Natural killer cell (primary cell): ENCODE measurements at regions not wholly inside any gene's neighbourhood (a gene's known extent, or its start where the extent isn't known, plus 50 kb on each side); places are given as distances from the start of the nearest gene placed in this dataset.

Experiments used
- ATAC-seq, 3 donors: fragments of 150-1000 bp in 2 of 3; fragments of 200-7000 bp in 1 of 3; cut with Tn5 transposase; 1 replicate in 1 of 3; 2 replicates in 2 of 3; pipeline ENCODE4 v1.10.0; 2021; ENCODE audit warnings: mild to moderate bottlenecking in 2 of 3, moderate library complexity in 2 of 3
- DNase-seq, 2 donors: peaks; one replicate each; pipeline versions ENCODE4 v3.0.0 to v3.0.0-alpha.2; 2013 to 2021; ENCODE audit warnings: mixed read lengths in 1 of 2
- H3K27ac ChIP-seq: one replicate; pipeline ENCODE4 v1.5.1; 2013; ENCODE audit warnings: mild to moderate bottlenecking, low read length
- H3K27me3 ChIP-seq: one replicate; pipeline ENCODE4 v1.6.1; 2013; ENCODE audit warnings: low read length; ENCODE audit not compliant: control insufficient read depth, insufficient read depth
- H3K36me3 ChIP-seq: one replicate; pipeline ENCODE4 v1.6.1; 2013; ENCODE audit warnings: low read length; ENCODE audit not compliant: control insufficient read depth, insufficient read depth
- H3K4me1 ChIP-seq: one replicate; pipeline ENCODE4 v1.6.1; 2013; ENCODE audit warnings: low read length; ENCODE audit not compliant: control insufficient read depth, insufficient read depth
- H3K4me3 ChIP-seq: one replicate; pipeline ENCODE4 v1.5.1; 2013; ENCODE audit warnings: low read length
- H3K9me3 ChIP-seq: one replicate; pipeline ENCODE4 v1.6.1; 2013; ENCODE audit warnings: low read length; ENCODE audit not compliant: control insufficient read depth, insufficient read depth
- H3K27ac Mint-ChIP-seq, 2 donors: one replicate each; pipeline ENCODE4 v1.8.0; 2022; ENCODE audit warnings: mild to moderate bottlenecking in 2 of 2, mixed read lengths in 2 of 2, moderate library complexity in 1 of 2
- H3K27me3 Mint-ChIP-seq, 2 donors: one replicate each; pipeline ENCODE4 v1.8.0; 2022; ENCODE audit warnings: low read depth in 2 of 2, mixed read lengths in 2 of 2
- H3K36me3 Mint-ChIP-seq: one replicate; pipeline ENCODE4 v1.8.0; 2022; ENCODE audit warnings: mixed read lengths
- H3K4me1 Mint-ChIP-seq, 2 donors: one replicate each; pipeline ENCODE4 v1.8.0; 2022; ENCODE audit warnings: mixed read lengths in 2 of 2
- H3K4me3 Mint-ChIP-seq: one replicate; pipeline ENCODE4 v1.8.0; 2022; ENCODE audit warnings: mild to moderate bottlenecking, moderate library complexity, mixed read lengths
- H3K9me3 Mint-ChIP-seq, 2 donors: one replicate each; pipeline ENCODE4 v1.8.0; 2022; ENCODE audit warnings: mixed read lengths in 2 of 2
- WGBS: methylation state at CpG from one replicate; pipeline ENCODE4 v1.1.7; 2013; ENCODE audit warnings: missing lambda C conversion rate; ENCODE audit not compliant: insufficient coverage; 5-methylcytosine and 5-hydroxymethylcytosine counted together
- intact Hi-C: fragments of 100-400 bp; cut with micrococcal nuclease; formaldehyde crosslinking; loops from one replicate; pipeline ENCODE4 v1.14.2; 2022
- TF ChIP-seq, protein P1 (sequence below): fragments of 200-600 bp; IDR thresholded peaks from one replicate; pipeline ENCODE4 v1.8.0; 2022; ENCODE audit warnings: antibody characterized with exemption

DNA sequence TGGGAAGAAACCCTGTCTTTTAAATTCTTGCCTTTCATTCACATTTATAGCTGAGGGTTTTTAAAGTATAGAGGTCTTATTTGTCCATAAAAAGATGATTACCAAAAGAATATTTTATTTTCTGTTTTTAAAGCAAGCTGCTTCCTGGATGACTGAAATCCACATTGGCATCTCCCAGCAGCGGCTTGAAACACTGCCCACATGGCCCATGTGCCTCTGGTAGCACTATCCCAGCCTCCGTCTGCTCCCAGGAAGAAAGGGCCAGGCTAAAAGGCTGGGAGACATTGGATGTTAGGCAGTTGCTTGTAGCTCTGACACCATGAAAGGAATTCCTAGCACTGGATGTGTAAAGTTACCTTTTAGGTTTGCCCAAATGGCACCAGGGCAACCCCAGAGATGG, 169.9 kb upstream of the CACNA1E start:
- ATAC-seq (no peak), DNase-seq (no peak)
- no peak overlapping the region for H3K27ac Mint-ChIP-seq
- intact Hi-C loops = no loop called here
- no peaks in the 10 kb centered on the region for H3K9me3 Mint-ChIP-seq
- H3K27ac ChIP-seq = no peak overlapping the region
- no peak overlapping the region for H3K4me3 Mint-ChIP-seq
- TF ChIP-seq, protein P1, sequence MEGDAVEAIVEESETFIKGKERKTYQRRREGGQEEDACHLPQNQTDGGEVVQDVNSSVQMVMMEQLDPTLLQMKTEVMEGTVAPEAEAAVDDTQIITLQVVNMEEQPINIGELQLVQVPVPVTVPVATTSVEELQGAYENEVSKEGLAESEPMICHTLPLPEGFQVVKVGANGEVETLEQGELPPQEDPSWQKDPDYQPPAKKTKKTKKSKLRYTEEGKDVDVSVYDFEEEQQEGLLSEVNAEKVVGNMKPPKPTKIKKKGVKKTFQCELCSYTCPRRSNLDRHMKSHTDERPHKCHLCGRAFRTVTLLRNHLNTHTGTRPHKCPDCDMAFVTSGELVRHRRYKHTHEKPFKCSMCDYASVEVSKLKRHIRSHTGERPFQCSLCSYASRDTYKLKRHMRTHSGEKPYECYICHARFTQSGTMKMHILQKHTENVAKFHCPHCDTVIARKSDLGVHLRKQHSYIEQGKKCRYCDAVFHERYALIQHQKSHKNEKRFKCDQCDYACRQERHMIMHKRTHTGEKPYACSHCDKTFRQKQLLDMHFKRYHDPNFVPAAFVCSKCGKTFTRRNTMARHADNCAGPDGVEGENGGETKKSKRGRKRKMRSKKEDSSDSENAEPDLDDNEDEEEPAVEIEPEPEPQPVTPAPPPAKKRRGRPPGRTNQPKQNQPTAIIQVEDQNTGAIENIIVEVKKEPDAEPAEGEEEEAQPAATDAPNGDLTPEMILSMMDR = no peak
- no peaks in the 10 kb centered on the region for H3K36me3 Mint-ChIP-seq
- H3K4me1 Mint-ChIP-seq = peaks cover 0 to 3% of the 10 kb centered on the region in 2 donors
- H3K36me3 ChIP-seq = no peaks in the 10 kb centered on the region
- 85% methylated on average over 2 of the region's 2 CpGs for WGBS
- no peaks in the 10 kb centered on the region for H3K4me1 ChIP-seq
- no peaks in the 10 kb centered on the region for H3K27me3 ChIP-seq
- H3K27me3 Mint-ChIP-seq = peaks cover 40 to 41% of the 10 kb centered on the region in 2 donors
- H3K9me3 ChIP-seq = no peaks in the 10 kb centered on the region
- no peak overlapping the region for H3K4me3 ChIP-seq

DNA sequence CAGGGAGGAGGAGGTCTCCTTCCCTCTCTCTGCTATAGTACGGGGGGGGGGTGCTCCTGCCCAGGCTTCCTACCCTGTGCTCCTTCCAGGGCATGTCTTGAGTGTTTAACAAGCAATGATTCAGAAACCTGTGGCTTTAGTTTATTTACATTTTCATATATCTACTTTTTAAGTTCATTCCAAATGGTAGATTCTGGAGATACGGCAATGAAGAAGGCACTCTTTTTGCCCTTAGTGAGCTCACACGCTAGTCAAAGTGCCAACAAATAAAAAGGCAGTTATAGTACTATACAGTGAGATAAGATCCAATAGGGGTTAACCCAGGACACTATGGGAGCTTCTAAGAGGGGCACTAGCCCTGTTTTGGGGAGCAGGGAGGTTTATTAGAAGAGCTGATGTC, 169.3 kb upstream of the CACNA1E start:
- H3K27ac Mint-ChIP-seq = no peak overlapping the region
- intact Hi-C loops = no loop called here
- peaks cover 40 to 41% of the 10 kb centered on the region in 2 donors for H3K27me3 Mint-ChIP-seq
- 96% methylated on average over 2 of the region's 3 CpGs for WGBS
- Histone ChIP-seq H3K27ac (no peak overlapping the region), H3K4me3 (no peak overlapping the region), H3K27me3 (peaks cover 3% of the 10 kb centered on the region), H3K9me3 (no peaks in the 10 kb centered on the region), H3K4me1 (no peaks in the 10 kb centered on the region), H3K36me3 (no peaks in the 10 kb centered on the region)
- no peak overlapping the region for H3K4me3 Mint-ChIP-seq
- TF ChIP-seq, protein P1 = no peak
- H3K36me3 Mint-ChIP-seq = no peaks in the 10 kb centered on the region
- ATAC-seq = no peak
- DNase-seq = no peak
- peaks cover 0 to 4% of the 10 kb centered on the region in 2 donors for H3K4me1 Mint-ChIP-seq
- no peaks in the 10 kb centered on the region for H3K9me3 Mint-ChIP-seq

DNA sequence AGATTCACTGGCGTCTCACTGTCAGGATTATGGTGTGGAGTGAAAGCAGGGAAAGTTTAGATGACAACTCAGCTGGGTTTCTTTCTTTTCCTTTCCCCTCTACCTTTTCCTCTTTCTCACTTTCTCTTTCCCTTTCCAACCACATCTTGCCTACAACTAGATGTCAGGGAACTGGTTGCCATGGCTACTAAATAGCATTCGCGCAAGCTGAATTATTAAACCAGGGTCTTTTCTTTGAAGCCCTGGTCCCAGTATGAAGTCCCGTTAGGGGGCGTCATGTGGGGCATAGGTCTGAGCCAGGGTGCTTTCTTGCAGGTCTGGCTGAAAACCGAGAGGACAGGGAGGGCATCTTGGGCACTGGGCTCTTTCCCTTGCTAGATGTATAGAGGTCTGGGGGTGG, 168.4 kb upstream of the CACNA1E start:
- Histone ChIP-seq H3K27ac (no peak overlapping the region), H3K36me3 (no peaks in the 10 kb centered on the region), H3K27me3 (peaks cover 6% of the 10 kb centered on the region), H3K9me3 (no peaks in the 10 kb centered on the region), H3K4me1 (no peaks in the 10 kb centered on the region), H3K4me3 (no peak overlapping the region)
- no peak for DNase-seq
- Mint-ChIP-seq H3K36me3 (no peaks in the 10 kb centered on the region), H3K27ac (no peak overlapping the region), H3K4me3 (no peak overlapping the region), H3K9me3 (no peaks in the 10 kb centered on the region), H3K27me3 (peaks cover 49 to 50% of the 10 kb centered on the region in 2 donors), H3K4me1 (peaks cover 0 to 4% of the 10 kb centered on the region in 2 donors)
- TF ChIP-seq, protein P1 = no peak
- 25% methylated on average over 5 of the region's 6 CpGs for WGBS
- ATAC-seq = no peak
- intact Hi-C loops = no loop called here

DNA sequence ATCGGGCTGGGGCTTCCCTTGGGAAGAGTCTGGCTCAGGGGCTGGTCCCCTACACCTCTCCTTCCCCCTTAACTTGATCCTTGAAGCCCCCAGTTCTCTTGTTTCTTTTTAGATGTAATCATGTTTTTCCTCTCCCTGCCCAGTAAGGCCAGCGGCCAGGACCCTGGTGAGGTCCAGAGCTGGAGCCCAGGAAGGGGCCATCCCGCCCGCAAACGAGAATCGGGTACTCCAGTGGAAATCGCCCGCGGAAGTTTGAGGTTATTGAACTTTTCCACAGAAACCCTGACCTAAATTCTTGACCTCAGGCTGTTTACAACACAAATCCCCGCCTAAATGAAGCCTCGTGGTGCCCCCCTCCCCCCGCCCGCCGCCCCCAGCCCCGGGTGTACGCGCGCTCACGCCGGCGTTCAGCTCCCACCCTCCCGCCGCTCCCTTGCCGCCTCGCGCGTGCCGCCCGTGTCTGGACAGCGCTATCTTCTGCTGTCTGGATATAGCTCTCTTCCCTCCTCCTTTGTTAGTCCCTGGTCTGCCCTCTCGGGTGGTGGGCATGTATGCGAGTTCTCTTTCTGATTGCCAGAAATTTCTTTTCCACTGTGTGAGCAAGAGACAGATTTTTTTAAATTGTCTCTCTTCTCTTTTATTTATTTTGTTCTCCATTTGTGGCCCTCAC, 165.9 kb upstream of the CACNA1E start:
- intact Hi-C loops = no loop called here
- ATAC-seq = no peak
- no peak overlapping the region for H3K27ac Mint-ChIP-seq
- H3K36me3 Mint-ChIP-seq = no peaks in the 10 kb centered on the region
- no peak for DNase-seq
- WGBS = 3% methylated on average over 26 of the region's 32 CpGs
- H3K4me3 ChIP-seq = no peak overlapping the region
- H3K27ac ChIP-seq = no peak overlapping the region
- H3K4me3 Mint-ChIP-seq = no peak overlapping the region
- no peaks in the 10 kb centered on the region for H3K4me1 ChIP-seq
- no peaks in the 10 kb centered on the region for H3K36me3 ChIP-seq
- TF ChIP-seq, protein P1 = no peak
- no peaks in the 10 kb centered on the region for H3K9me3 Mint-ChIP-seq
- peaks cover 0 to 4% of the 10 kb centered on the region in 2 donors for H3K4me1 Mint-ChIP-seq
- H3K27me3 ChIP-seq = peaks cover 6% of the 10 kb centered on the region
- peaks cover 56 to 59% of the 10 kb centered on the region in 2 donors for H3K27me3 Mint-ChIP-seq
- H3K9me3 ChIP-seq = no peaks in the 10 kb centered on the region
